ENCODE measurements at regions not wholly inside any gene's neighbourhood (a gene's known extent, or its start where the extent isn't known, plus 50 kb on each side); places are given as distances from the start of the nearest gene placed in this dataset.

GRCh38 chrX:39599339-39599738, 498.4 kb downstream of the BCOR start:
- H3K4me2 ChIP-seq (ENCODE audit: low read length) = no peak overlapping the region
- H3K9ac ChIP-seq (ENCODE audit: low read length) = no peak overlapping the region
- no peaks in the 10 kb centered on the region for H3F3A ChIP-seq (ENCODE audit: insufficient read depth, low read length, poor library complexity, severe bottlenecking)
- H3K9me3 ChIP-seq (ENCODE audit: low read length) = no peaks in the 10 kb centered on the region
- H3K79me2 ChIP-seq (replicated peaks; ENCODE audit: insufficient read depth, low read length) = no peaks in the 10 kb centered on the region
- no peaks in the 10 kb centered on the region for H3K9me2 ChIP-seq (ENCODE audit: insufficient read depth, low read length)
- H3K27me3 ChIP-seq (ENCODE audit: insufficient read depth, low read depth, low read length) = no peaks in the 10 kb centered on the region
- TF ChIP-seq POLR2AphosphoS5 (IDR thresholded peaks at IDR 0.05) = no peak
- TF ChIP-seq TAF1 (IDR thresholded peaks at IDR 0.05; ENCODE audit: low read depth) = no peak
- TF ChIP-seq RAD21 (conservative IDR thresholded peaks at IDR 0.05) = no peak
- no peak for TF ChIP-seq MXI1 (conservative IDR thresholded peaks at IDR 0.05; ENCODE audit: poor library complexity, severe bottlenecking)
- no peak for TF ChIP-seq REST (IDR thresholded peaks at IDR 0.05; ENCODE audit: borderline replicate concordance)
- H2AFZ ChIP-seq (ENCODE audit: low read depth, low read length) = no peak overlapping the region
- no peak overlapping the region for H3K27ac ChIP-seq (ENCODE audit: low read length)
- H3K4me3 ChIP-seq (ENCODE audit: low read length) = no peak overlapping the region
- no peaks in the 10 kb centered on the region for H4K20me1 ChIP-seq (ENCODE audit: insufficient read depth)
- H3K36me3 ChIP-seq (ENCODE audit: insufficient read depth, low read length) = no peaks in the 10 kb centered on the region

GRCh38 chrX:39600222-39600621, 497.5 kb downstream of the BCOR start:
- H3K27me3 ChIP-seq (ENCODE audit: insufficient read depth, low read depth, low read length) = no peaks in the 10 kb centered on the region

More at GRCh38 chrX:39600222-39600621, 497.5 kb downstream of the BCOR start:
- no peaks in the 10 kb centered on the region for H3K9me3 ChIP-seq (ENCODE audit: low read length)
- H2AFZ ChIP-seq (ENCODE audit: low read depth, low read length) = no peak overlapping the region
- no peaks in the 10 kb centered on the region for H4K20me1 ChIP-seq (ENCODE audit: insufficient read depth)
- H3F3A ChIP-seq (ENCODE audit: insufficient read depth, low read length, poor library complexity, severe bottlenecking) = no peaks in the 10 kb centered on the region
- no peak overlapping the region for H3K27ac ChIP-seq (ENCODE audit: low read length)
- no peak overlapping the region for H3K9ac ChIP-seq (ENCODE audit: low read length)
- H3K79me2 ChIP-seq (replicated peaks; ENCODE audit: insufficient read depth, low read length) = no peaks in the 10 kb centered on the region
- no peaks in the 10 kb centered on the region for H3K9me2 ChIP-seq (ENCODE audit: insufficient read depth, low read length)
- TF ChIP-seq REST (IDR thresholded peaks at IDR 0.05; ENCODE audit: borderline replicate concordance) = no peak
- no peak for TF ChIP-seq POLR2AphosphoS5 (IDR thresholded peaks at IDR 0.05)
- TF ChIP-seq RAD21 (conservative IDR thresholded peaks at IDR 0.05) = no peak
- TF ChIP-seq MXI1 (conservative IDR thresholded peaks at IDR 0.05; ENCODE audit: poor library complexity, severe bottlenecking) = no peak
- TF ChIP-seq SMC3 (conservative IDR thresholded peaks at IDR 0.05; ENCODE audit: poor library complexity) = no peak
- TF ChIP-seq EZH2 (IDR thresholded peaks at IDR 0.05; ENCODE audit: borderline replicate concordance, insufficient read depth, low read length, poor library complexity, severe bottlenecking) = no peak
- TF ChIP-seq TAF1 (IDR thresholded peaks at IDR 0.05; ENCODE audit: low read depth) = no peak
- no peak for TF ChIP-seq EP300 (conservative IDR thresholded peaks at IDR 0.05; ENCODE audit: poor library complexity, severe bottlenecking)
- no peak for TF ChIP-seq CTCF (IDR thresholded peaks at IDR 0.05; ENCODE audit: poor library complexity, severe bottlenecking)
- no peak overlapping the region for H3K4me3 ChIP-seq (ENCODE audit: low read length)
- H3K4me2 ChIP-seq (ENCODE audit: low read length) = no peak overlapping the region
- no peaks in the 10 kb centered on the region for H3K36me3 ChIP-seq (ENCODE audit: insufficient read depth, low read length)
